ENCODE measurements at regions not wholly inside any gene's neighbourhood (a gene's known extent, or its start where the extent isn't known, plus 50 kb on each side); places are given as distances from the start of the nearest gene placed in this dataset.

GRCh38 chr11:96474263-96474662 is 84.5 kb downstream of the JRKL start:
- Histone ChIP-seq H3K18ac (ENCODE audit: low read length) (no peak overlapping the region), H3K4me3 (ENCODE audit: low read length) (no peak overlapping the region), H3K79me2 (ENCODE audit: control insufficient read depth, insufficient read depth, low read length) (no peaks in the 10 kb centered on the region), H2AK5ac (ENCODE audit: low read length) (no peak overlapping the region), H3K27ac (ENCODE audit: low read depth, low read length) (no peak overlapping the region), H3K36me3 (ENCODE audit: control insufficient read depth, insufficient read depth, low read length) (no peaks in the 10 kb centered on the region), H2BK5ac (ENCODE audit: low read length) (no peak overlapping the region), H3K27me3 (ENCODE audit: insufficient read depth, low read length, poor library complexity) (no peaks in the 10 kb centered on the region), H3K4ac (ENCODE audit: low read depth, low read length) (no peak overlapping the region), H3K23ac (ENCODE audit: low read length) (no peak overlapping the region), H3K79me1 (ENCODE audit: low read length) (no peaks in the 10 kb centered on the region), H4K8ac (ENCODE audit: low read depth, low read length) (no peak overlapping the region), H2BK15ac (replicated peaks; ENCODE audit: low read depth) (no peak overlapping the region), H3K4me1 (ENCODE audit: control insufficient read depth, low read depth, low read length) (no peaks in the 10 kb centered on the region), H3K4me2 (ENCODE audit: low read length) (no peak overlapping the region), H3K9ac (ENCODE audit: low read length) (no peak overlapping the region), H3K56ac (ENCODE audit: low read length) (no peak overlapping the region), H4K5ac (ENCODE audit: low read length) (no peak overlapping the region), H2BK120ac (ENCODE audit: low read depth, low read length) (no peak overlapping the region)
- DNase-seq, result no peak
- WGBS (ENCODE audit: extremely low coverage, insufficient coverage, low lambda C conversion rate), result no CpG with 5 or more reads among the region's 1 CpG

GRCh38 chr11:96481204-96481603 is 91.4 kb downstream of the JRKL start:
- Histone ChIP-seq H3K27me3 (ENCODE audit: insufficient read depth, low read length, poor library complexity) (no peaks in the 10 kb centered on the region), H3K79me2 (ENCODE audit: control insufficient read depth, insufficient read depth, low read length) (no peaks in the 10 kb centered on the region), H2AK5ac (ENCODE audit: low read length) (no peak overlapping the region), H2BK15ac (replicated peaks; ENCODE audit: low read depth) (no peak overlapping the region), H3K18ac (ENCODE audit: low read length) (no peak overlapping the region), H3K4me2 (ENCODE audit: low read length) (no peak overlapping the region), H2BK5ac (ENCODE audit: low read length) (no peak overlapping the region), H3K4me1 (ENCODE audit: control insufficient read depth, low read depth, low read length) (no peaks in the 10 kb centered on the region), H3K56ac (ENCODE audit: low read length) (no peak overlapping the region), H3K79me1 (ENCODE audit: low read length) (no peaks in the 10 kb centered on the region), H2BK120ac (ENCODE audit: low read depth, low read length) (no peak overlapping the region), H3K27ac (ENCODE audit: low read depth, low read length) (no peak overlapping the region), H3K4me3 (ENCODE audit: low read length) (no peak overlapping the region), H3K9ac (ENCODE audit: low read length) (no peak overlapping the region), H3K36me3 (ENCODE audit: control insufficient read depth, insufficient read depth, low read length) (no peaks in the 10 kb centered on the region), H3K23ac (ENCODE audit: low read length) (no peak overlapping the region), H4K8ac (ENCODE audit: low read depth, low read length) (no peak overlapping the region), H3K4ac (ENCODE audit: low read depth, low read length) (no peak overlapping the region), H4K5ac (ENCODE audit: low read length) (no peak overlapping the region)
- DNase-seq, result no peak
- WGBS (ENCODE audit: extremely low coverage, insufficient coverage, low lambda C conversion rate), result no CpG with 5 or more reads among the region's 1 CpG

- no CpG with 5 or more reads among the region's 1 CpG for WGBS (ENCODE audit: extremely low coverage, insufficient coverage, low lambda C conversion rate)
- Histone ChIP-seq H3K79me2 (ENCODE audit: control insufficient read depth, insufficient read depth, low read length) (no peaks in the 10 kb centered on the region), H3K23ac (ENCODE audit: low read length) (no peak overlapping the region), H3K4ac (ENCODE audit: low read depth, low read length) (no peak overlapping the region), H3K9ac (ENCODE audit: low read length) (no peak overlapping the region), H2BK15ac (replicated peaks; ENCODE audit: low read depth) (no peak overlapping the region), H3K36me3 (ENCODE audit: control insufficient read depth, insufficient read depth, low read length) (no peaks in the 10 kb centered on the region), H2AK5ac (ENCODE audit: low read length) (no peak overlapping the region), H3K27ac (ENCODE audit: low read depth, low read length) (no peak overlapping the region), H3K4me2 (ENCODE audit: low read length) (no peak overlapping the region), H4K5ac (ENCODE audit: low read length) (no peak overlapping the region), H4K8ac (ENCODE audit: low read depth, low read length) (no peak overlapping the region), H3K4me3 (ENCODE audit: low read length) (no peak overlapping the region), H3K79me1 (ENCODE audit: low read length) (no peaks in the 10 kb centered on the region), H2BK5ac (ENCODE audit: low read length) (no peak overlapping the region), H3K4me1 (ENCODE audit: control insufficient read depth, low read depth, low read length) (no peaks in the 10 kb centered on the region), H3K56ac (ENCODE audit: low read length) (no peak overlapping the region), H2BK120ac (ENCODE audit: low read depth, low read length) (no peak overlapping the region), H3K27me3 (ENCODE audit: insufficient read depth, low read length, poor library complexity) (no peaks in the 10 kb centered on the region), H3K18ac (ENCODE audit: low read length) (no peak overlapping the region)
- DNase-seq, result no peak
Measured at GRCh38 chr11:96481771-96482170, 92.0 kb downstream of the JRKL start.

GRCh38 chr11:96482193-96482592 is 92.4 kb downstream of the JRKL start:
- Histone ChIP-seq H3K56ac (ENCODE audit: low read length) (no peak overlapping the region), H3K4me1 (ENCODE audit: control insufficient read depth, low read depth, low read length) (no peaks in the 10 kb centered on the region), H3K79me1 (ENCODE audit: low read length) (no peaks in the 10 kb centered on the region), H3K18ac (ENCODE audit: low read length) (no peak overlapping the region), H4K8ac (ENCODE audit: low read depth, low read length) (no peak overlapping the region), H2BK15ac (replicated peaks; ENCODE audit: low read depth) (no peak overlapping the region), H3K9ac (ENCODE audit: low read length) (no peak overlapping the region), H2BK120ac (ENCODE audit: low read depth, low read length) (no peak overlapping the region), H3K4me3 (ENCODE audit: low read length) (no peak overlapping the region), H3K27me3 (ENCODE audit: insufficient read depth, low read length, poor library complexity) (no peaks in the 10 kb centered on the region), H3K23ac (ENCODE audit: low read length) (no peak overlapping the region), H4K5ac (ENCODE audit: low read length) (no peak overlapping the region), H2BK5ac (ENCODE audit: low read length) (no peak overlapping the region), H3K79me2 (ENCODE audit: control insufficient read depth, insufficient read depth, low read length) (no peaks in the 10 kb centered on the region), H3K36me3 (ENCODE audit: control insufficient read depth, insufficient read depth, low read length) (no peaks in the 10 kb centered on the region), H3K27ac (ENCODE audit: low read depth, low read length) (no peak overlapping the region), H3K4ac (ENCODE audit: low read depth, low read length) (no peak overlapping the region), H3K4me2 (ENCODE audit: low read length) (no peak overlapping the region), H2AK5ac (ENCODE audit: low read length) (no peak overlapping the region)
- WGBS (ENCODE audit: extremely low coverage, insufficient coverage, low lambda C conversion rate), result no CpG with 5 or more reads among the region's 2 CpGs
- DNase-seq, result no peak

GRCh38 chr11:96483374-96483955 is 93.7 kb downstream of the JRKL start:
- H3K4ac ChIP-seq (ENCODE audit: low read depth, low read length), result no peak overlapping the region
- no peak overlapping the region for H3K27ac ChIP-seq (ENCODE audit: low read depth, low read length)
- no peaks in the 10 kb centered on the region for H3K79me2 ChIP-seq (ENCODE audit: control insufficient read depth, insufficient read depth, low read length)
- no peak overlapping the region for H3K23ac ChIP-seq (ENCODE audit: low read length)
- no peak overlapping the region for H3K4me3 ChIP-seq (ENCODE audit: low read length)
- no peak overlapping the region for H3K9ac ChIP-seq (ENCODE audit: low read length)
- DNase-seq, result no peak
- no peak overlapping the region for H3K18ac ChIP-seq (ENCODE audit: low read length)
- no peak overlapping the region for H2BK120ac ChIP-seq (ENCODE audit: low read depth, low read length)
- no peaks in the 10 kb centered on the region for H3K36me3 ChIP-seq (ENCODE audit: control insufficient read depth, insufficient read depth, low read length)
- H3K79me1 ChIP-seq (ENCODE audit: low read length), result no peaks in the 10 kb centered on the region
- no peak overlapping the region for H2BK5ac ChIP-seq (ENCODE audit: low read length)
- no peak overlapping the region for H2BK15ac ChIP-seq (replicated peaks; ENCODE audit: low read depth)
- no peak overlapping the region for H4K8ac ChIP-seq (ENCODE audit: low read depth, low read length)
- no peaks in the 10 kb centered on the region for H3K27me3 ChIP-seq (ENCODE audit: insufficient read depth, low read length, poor library complexity)
- H2AK5ac ChIP-seq (ENCODE audit: low read length), result no peak overlapping the region
- H3K4me1 ChIP-seq (ENCODE audit: control insufficient read depth, low read depth, low read length), result no peaks in the 10 kb centered on the region
- no peak overlapping the region for H4K5ac ChIP-seq (ENCODE audit: low read length)
- H3K4me2 ChIP-seq (ENCODE audit: low read length), result no peak overlapping the region
- no peak overlapping the region for H3K56ac ChIP-seq (ENCODE audit: low read length)

GRCh38 chr11:96484361-96484760 is 94.5 kb downstream of the JRKL start:
- no peaks in the 10 kb centered on the region for H3K79me2 ChIP-seq (ENCODE audit: control insufficient read depth, insufficient read depth, low read length)
- H4K5ac ChIP-seq (ENCODE audit: low read length), result no peak overlapping the region
- H3K56ac ChIP-seq (ENCODE audit: low read length), result no peak overlapping the region
- no peak overlapping the region for H3K23ac ChIP-seq (ENCODE audit: low read length)
- no peaks in the 10 kb centered on the region for H3K4me1 ChIP-seq (ENCODE audit: control insufficient read depth, low read depth, low read length)
- H2BK15ac ChIP-seq (replicated peaks; ENCODE audit: low read depth), result no peak overlapping the region
- no peaks in the 10 kb centered on the region for H3K36me3 ChIP-seq (ENCODE audit: control insufficient read depth, insufficient read depth, low read length)
- H3K79me1 ChIP-seq (ENCODE audit: low read length), result no peaks in the 10 kb centered on the region
- no peak overlapping the region for H2AK5ac ChIP-seq (ENCODE audit: low read length)
- H2BK5ac ChIP-seq (ENCODE audit: low read length), result no peak overlapping the region
- H3K9ac ChIP-seq (ENCODE audit: low read length), result no peak overlapping the region
- no peak overlapping the region for H3K4me3 ChIP-seq (ENCODE audit: low read length)
- no peak overlapping the region for H3K4ac ChIP-seq (ENCODE audit: low read depth, low read length)
- no peak overlapping the region for H3K18ac ChIP-seq (ENCODE audit: low read length)
- no peak for DNase-seq
- H3K27ac ChIP-seq (ENCODE audit: low read depth, low read length), result no peak overlapping the region
- no peak overlapping the region for H4K8ac ChIP-seq (ENCODE audit: low read depth, low read length)
- no peak overlapping the region for H3K4me2 ChIP-seq (ENCODE audit: low read length)
- H2BK120ac ChIP-seq (ENCODE audit: low read depth, low read length), result no peak overlapping the region
- no peaks in the 10 kb centered on the region for H3K27me3 ChIP-seq (ENCODE audit: insufficient read depth, low read length, poor library complexity)

Measured in mesendoderm (in vitro differentiated cells).